Adrenal gland (tissue), 9 donors: ENCODE measurements at regions not wholly inside any gene's neighbourhood (a gene's known extent, or its start where the extent isn't known, plus 50 kb on each side); places are given as distances from the start of the nearest gene placed in this dataset.

ENCODE experiments used
- DNase-seq, 7 donors: peaks; one replicate each; pipeline ENCODE4 v3.0.0-alpha.2; 2019 to 2020
- H3K27ac ChIP-seq, 5 donors: fragments of 200-600 bp; sonication (generic) in 4 of 5; 1 replicate in 3 of 5; 2 replicates in 2 of 5; pipeline versions ENCODE4 v1.5.1 to v1.8.0; 2016 to 2020; ENCODE audit warnings: mild to moderate bottlenecking in 1 of 5
- H3K27me3 ChIP-seq: fragments of 200-600 bp; 2 replicates; pipeline ENCODE4 v1.8.0; 2021
- H3K36me3 ChIP-seq, 2 donors: fragments of 200-600 bp; replicated peaks in 1 of 2; 1 replicate in 1 of 2; 2 replicates in 1 of 2; pipeline versions ENCODE4 v1.5.1 to v1.8.0; 2018 to 2022
- H3K4me1 ChIP-seq, 2 donors: fragments of 200-600 bp; replicated peaks in 1 of 2; 1 replicate in 1 of 2; 2 replicates in 1 of 2; pipeline versions ENCODE4 v1.5.1 to v1.8.0; 2018 to 2021
- H3K4me3 ChIP-seq, 4 donors: fragments of 200-600 bp; sonication (generic) in 3 of 4; one replicate each; pipeline ENCODE4 v1.5.1; 2016 to 2018
- H3K9me3 ChIP-seq, 3 donors: fragments of 200-600 bp; sonication (generic) in 1 of 3; replicated peaks in 1 of 3; 1 replicate in 2 of 3; 2 replicates in 1 of 3; pipeline versions ENCODE4 v1.5.1 to v1.8.0; 2016 to 2021
- POLR2A ChIP-seq, 2 donors: fragments of 450-650 bp; IDR thresholded peaks; one replicate each; pipeline ENCODE4 v1.6.1; 2017; ENCODE audit warnings: antibody characterized with exemption in 2 of 2, mild to moderate bottlenecking in 2 of 2, moderate library complexity in 1 of 2
- WGBS, 4 donors: extraction: QIAGEN DNeasy Blood & Tissue Kit in 2 of 4; methylation state at CpG; one replicate each; pipeline versions ENCODE4 v1.1.5 to v1.1.7; 2013 to 2017; 5-methylcytosine and 5-hydroxymethylcytosine counted together
- intact Hi-C, 2 donors: fragments of 100-400 bp; cut with DNase I; formaldehyde crosslinking; loops; one replicate each; pipeline versions ENCODE4 v1.14.1 to v1.15.0; 2022 to 2023
- TF ChIP-seq, protein P1 (sequence below), 6 experiments: fragments of 450-650 bp in 4 of 6; fragments of 200-600 bp in 2 of 6; sonication (generic) in 1 of 6; IDR thresholded peaks; 1 replicate in 5 of 6; 2 replicates in 1 of 6; pipeline versions ENCODE4 v1.5.1 to v1.8.0; 2016 to 2021; ENCODE audit warnings: antibody characterized with exemption in 6 of 6, mild to moderate bottlenecking in 2 of 6, moderate library complexity in 1 of 6
- donor health status: healthy with polysubstance abuse.
- donor health status: Bipolar disorder and iron deficiency.
- donor health status: DM: yes; HTN: yes; CAD: no.
- donor health status: DM: no; HTN: no; CAD: no.
- donor health status: DM: no; HTN: no; CAD: no.

DNA sequence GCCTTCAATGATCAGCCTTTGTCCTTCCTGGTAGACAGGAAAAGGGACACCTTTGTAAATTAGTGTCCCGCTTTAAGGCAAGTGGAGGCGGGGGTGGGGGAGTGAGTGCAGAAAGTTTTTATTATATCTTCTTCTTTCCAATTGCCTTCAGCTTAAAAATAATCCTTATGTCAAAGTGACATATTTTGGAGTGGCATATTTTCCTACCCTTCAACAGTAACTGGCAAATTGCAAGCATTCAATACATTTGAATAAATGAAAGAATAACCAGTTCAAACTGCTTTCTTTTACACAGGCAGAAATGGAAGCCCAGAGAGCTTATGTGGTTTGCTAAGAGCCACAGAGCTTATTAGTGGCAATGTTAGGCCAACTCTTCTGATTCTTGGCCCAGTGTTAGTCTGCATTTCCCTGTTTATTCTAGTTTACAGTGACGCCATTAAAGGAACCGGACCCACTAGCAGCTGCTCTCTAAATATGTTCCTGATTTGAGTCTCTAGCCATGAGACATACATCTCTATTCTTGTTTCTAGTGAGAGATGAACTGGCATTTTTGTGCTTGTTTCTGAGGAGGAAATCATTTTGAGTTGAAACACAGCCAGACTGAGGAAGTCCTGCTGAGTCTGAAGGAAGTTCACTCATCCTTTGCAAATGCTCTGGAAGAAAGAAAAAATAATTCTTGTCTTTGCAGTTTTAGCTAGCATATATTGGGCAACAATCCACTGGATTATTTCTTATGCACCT, 468.7 kb downstream of the NOVA1 start:
- intact Hi-C loops = no loop called here
- Histone ChIP-seq H3K27ac (peak overlapping the region in 1 of 5 donors; percentile 34), H3K4me1 (no peaks in the 10 kb centered on the region), H3K4me3 (no peak overlapping the region), H3K36me3 (no peaks in the 10 kb centered on the region), H3K27me3 (no peaks in the 10 kb centered on the region), H3K9me3 (no peaks in the 10 kb centered on the region)
- WGBS, 4 donors = 44 to 74% (median 63%) methylated on average over 4 of the region's 4 CpGs
- no peak for DNase-seq
- TF ChIP-seq POLR2A (IDR thresholded peaks at IDR 0.05) = no peak
- TF ChIP-seq, protein P1, sequence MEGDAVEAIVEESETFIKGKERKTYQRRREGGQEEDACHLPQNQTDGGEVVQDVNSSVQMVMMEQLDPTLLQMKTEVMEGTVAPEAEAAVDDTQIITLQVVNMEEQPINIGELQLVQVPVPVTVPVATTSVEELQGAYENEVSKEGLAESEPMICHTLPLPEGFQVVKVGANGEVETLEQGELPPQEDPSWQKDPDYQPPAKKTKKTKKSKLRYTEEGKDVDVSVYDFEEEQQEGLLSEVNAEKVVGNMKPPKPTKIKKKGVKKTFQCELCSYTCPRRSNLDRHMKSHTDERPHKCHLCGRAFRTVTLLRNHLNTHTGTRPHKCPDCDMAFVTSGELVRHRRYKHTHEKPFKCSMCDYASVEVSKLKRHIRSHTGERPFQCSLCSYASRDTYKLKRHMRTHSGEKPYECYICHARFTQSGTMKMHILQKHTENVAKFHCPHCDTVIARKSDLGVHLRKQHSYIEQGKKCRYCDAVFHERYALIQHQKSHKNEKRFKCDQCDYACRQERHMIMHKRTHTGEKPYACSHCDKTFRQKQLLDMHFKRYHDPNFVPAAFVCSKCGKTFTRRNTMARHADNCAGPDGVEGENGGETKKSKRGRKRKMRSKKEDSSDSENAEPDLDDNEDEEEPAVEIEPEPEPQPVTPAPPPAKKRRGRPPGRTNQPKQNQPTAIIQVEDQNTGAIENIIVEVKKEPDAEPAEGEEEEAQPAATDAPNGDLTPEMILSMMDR (IDR thresholded peaks at IDR 0.05) = no peak

DNA sequence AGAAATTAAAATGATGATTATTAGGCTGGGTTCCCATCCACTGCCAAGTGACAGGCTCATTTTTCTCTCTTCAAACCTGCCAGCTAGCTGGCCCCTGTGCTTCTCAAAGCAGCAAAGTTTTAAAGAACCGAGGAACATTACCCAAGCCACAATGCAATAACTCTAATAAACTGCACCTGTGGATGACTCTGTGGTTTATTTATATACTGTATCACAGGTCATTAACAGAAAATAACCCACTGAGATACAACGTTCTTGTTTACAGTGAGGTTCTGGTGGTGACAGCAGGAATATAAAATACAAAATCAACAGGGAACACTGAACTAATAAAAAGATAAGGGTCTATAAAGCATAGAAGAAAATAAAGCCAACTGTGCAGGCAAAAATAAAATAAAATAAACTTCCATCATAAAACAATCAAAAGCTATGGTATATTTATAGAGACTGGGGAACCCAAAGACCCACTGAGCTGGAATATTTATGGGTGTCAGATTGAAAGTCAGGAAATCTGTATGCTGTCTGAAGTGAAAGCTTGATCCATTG, 472.9 kb downstream of the NOVA1 start:
- Histone ChIP-seq H3K4me1 (no peaks in the 10 kb centered on the region), H3K4me3 (no peak overlapping the region), H3K36me3 (no peaks in the 10 kb centered on the region), H3K27me3 (no peaks in the 10 kb centered on the region), H3K9me3 (no peaks in the 10 kb centered on the region), H3K27ac (no peak overlapping the region)
- no peak for DNase-seq
- WGBS, 4 donors = 44 to 65% (median 52%) methylated on average over 2 of the region's 2 CpGs
- TF ChIP-seq, protein P1 (IDR thresholded peaks at IDR 0.05) = no peak
- no peak for TF ChIP-seq POLR2A (IDR thresholded peaks at IDR 0.05)
- intact Hi-C loops = no loop called here

DNA sequence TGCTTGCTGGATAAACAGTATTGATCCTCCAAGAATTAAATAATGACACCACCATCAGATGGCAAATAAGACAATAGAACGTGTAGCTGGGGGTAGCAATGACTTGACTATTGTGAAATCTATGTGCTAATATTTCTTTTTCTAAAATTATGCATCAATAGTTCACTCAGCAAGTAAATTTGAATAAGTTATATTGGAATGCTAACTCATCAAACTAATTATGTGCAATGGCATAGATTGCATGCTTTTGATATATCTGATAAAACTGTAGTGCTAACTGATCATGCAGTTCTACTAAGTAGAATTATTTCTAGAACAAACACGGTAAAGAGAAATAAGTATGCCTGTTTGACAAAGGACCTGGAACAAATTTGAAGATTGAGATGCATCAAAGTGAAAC, 474.4 kb downstream of the NOVA1 start:
- H3K27ac ChIP-seq = no peak overlapping the region
- H3K36me3 ChIP-seq = no peaks in the 10 kb centered on the region
- DNase-seq = no peak
- H3K4me1 ChIP-seq = no peaks in the 10 kb centered on the region
- WGBS, 4 donors = 58 to 70% (median 66%) methylated on average over 2 of the region's 2 CpGs
- no peak overlapping the region for H3K4me3 ChIP-seq
- no peaks in the 10 kb centered on the region for H3K9me3 ChIP-seq
- TF ChIP-seq, protein P1 (IDR thresholded peaks at IDR 0.05) = no peak
- TF ChIP-seq POLR2A (IDR thresholded peaks at IDR 0.05) = no peak
- intact Hi-C loops = no loop called here
- H3K27me3 ChIP-seq = no peaks in the 10 kb centered on the region

DNA sequence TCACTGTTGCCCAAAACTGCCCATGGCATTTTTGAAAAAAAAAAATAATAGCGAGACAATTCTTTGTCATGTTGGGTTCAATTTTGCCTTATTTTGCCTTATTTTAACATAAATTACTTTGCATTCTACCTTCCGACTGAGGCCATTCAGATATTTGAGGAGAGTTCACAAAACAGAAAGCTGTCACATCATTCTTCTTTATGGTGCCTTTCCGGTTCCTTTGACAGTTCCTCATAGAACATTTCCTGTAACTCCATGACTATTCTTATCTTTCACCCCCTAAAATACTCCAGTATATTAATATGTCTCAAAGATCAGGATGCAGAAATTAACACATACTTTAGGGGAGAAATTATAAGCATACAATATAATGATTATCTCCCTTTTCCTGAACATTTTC, 476.7 kb downstream of the NOVA1 start:
- intact Hi-C loops = no loop called here
- no peaks in the 10 kb centered on the region for H3K36me3 ChIP-seq
- no peak overlapping the region for H3K4me3 ChIP-seq
- no peaks in the 10 kb centered on the region for H3K9me3 ChIP-seq
- no peak for DNase-seq
- TF ChIP-seq, protein P1 (IDR thresholded peaks at IDR 0.05) = no peak
- no peak for TF ChIP-seq POLR2A (IDR thresholded peaks at IDR 0.05)
- WGBS, 4 donors = 49 to 62% (median 56%) methylated on average over 3 of the region's 3 CpGs
- H3K4me1 ChIP-seq = no peaks in the 10 kb centered on the region
- H3K27ac ChIP-seq = no peak overlapping the region
- H3K27me3 ChIP-seq = no peaks in the 10 kb centered on the region
